Spleen (tissue), 7 donors: ENCODE measurements at regions not wholly inside any gene's neighbourhood (a gene's known extent, or its start where the extent isn't known, plus 50 kb on each side); places are given as distances from the start of the nearest gene placed in this dataset.

Experiments used
- CTCF ChIP-seq, 11 experiments: fragments of 200-600 bp in 7 of 11; fragments of 450-650 bp in 4 of 11; sonication (generic) in 4 of 11; IDR thresholded peaks in 8 of 11; conservative IDR thresholded peaks in 3 of 11; 1 replicate in 7 of 11; 2 replicates in 4 of 11; pipeline versions ENCODE4 v1.4.0 to v1.8.0; 2016 to 2021; ENCODE audit warnings: antibody characterized with exemption in 11 of 11, inconsistent platforms in 4 of 11, mild to moderate bottlenecking in 1 of 11
- POLR2A ChIP-seq, 3 donors: fragments of 450-650 bp; IDR thresholded peaks; one replicate each; pipeline ENCODE4 v1.5.1; 2017; ENCODE audit warnings: antibody characterized with exemption in 3 of 3, mild to moderate bottlenecking in 1 of 3
- donor health status: DM: no; HTN: no; CAD: no; lungs with moderate emphysema.
- donor health status: DM: no; HTN: no; CAD: no.
- donor health status: DM: no; HTN: no; CAD: no.

DNA sequence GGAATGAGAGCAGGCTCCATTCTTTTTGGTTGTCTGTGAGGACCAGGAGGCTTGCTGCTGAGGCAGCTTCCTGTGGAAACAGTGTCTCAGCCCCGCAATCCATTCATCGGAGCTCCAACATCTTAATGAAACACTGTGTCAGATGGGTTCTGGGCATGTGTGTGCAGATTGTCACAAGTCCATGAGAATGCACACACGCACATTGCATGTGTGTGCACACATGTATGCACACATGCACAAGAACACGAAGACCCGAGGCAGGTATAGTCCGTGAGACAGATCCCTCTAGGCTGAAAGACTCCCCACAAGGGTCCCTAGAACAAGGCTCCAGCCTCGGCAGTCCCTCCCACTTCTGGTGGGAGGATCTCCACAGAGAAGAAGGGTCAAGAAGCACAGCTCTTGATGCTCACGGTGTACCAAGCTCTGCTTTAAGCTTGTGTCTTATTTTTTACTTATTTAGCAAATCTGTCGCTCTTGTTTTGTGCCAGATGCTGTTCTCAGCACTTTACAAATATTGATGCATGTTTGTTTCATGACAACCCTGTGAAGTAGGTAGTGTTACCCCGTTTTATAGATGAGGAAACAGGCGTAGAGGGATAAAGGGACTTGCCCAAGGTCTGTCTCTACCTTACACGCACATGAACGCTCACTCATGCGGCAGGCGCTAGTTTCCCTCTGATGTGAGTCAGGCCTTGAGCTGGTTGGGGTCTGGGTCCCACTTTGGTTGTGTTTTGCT, 213.1 kb downstream of the SEC14L1 start:
- no peak for TF ChIP-seq CTCF (IDR thresholded peaks at IDR 0.05 in 8 of 11, conservative IDR thresholded peaks at IDR 0.05 in 3 of 11)
- TF ChIP-seq POLR2A (IDR thresholded peaks at IDR 0.05) = no peak
